A549 (cell line): ENCODE measurements at regions not wholly inside any gene's neighbourhood (a gene's known extent, or its start where the extent isn't known, plus 50 kb on each side); places are given as distances from the start of the nearest gene placed in this dataset.
A peak's percentile ranks its signal among the peaks of the same experiment; 100 is the strongest.

ENCODE experiments used
- ATAC-seq, 2 experiments: fragments of 200-7000 bp in 1 of 2; fragments of >200 bp in 1 of 2; cut with Nextera tagmentation in 1 of 2; cut with Tn5 transposase in 1 of 2; 3 replicates each; pipeline versions ENCODE4 v1.8.0 to v1.9.1; 2018 to 2020; ENCODE audit warnings: mild to moderate bottlenecking in 1 of 2, moderate library complexity in 1 of 2
- CTCF ChIA-PET: fragments of 300-600 bp; sonication (Branson Sonifier 250); formaldehyde crosslinking; extraction: SDS; loops from one replicate; lab custom pipeline; 2021; ENCODE audit warnings: antibody characterized with exemption, inconsistent platforms; lab: Yijun Ruan, JAX
- POLR2A ChIA-PET: fragments of 350-600 bp; formaldehyde crosslinking; extraction: SDS; loops from one replicate; lab custom pipeline; 2021; ENCODE audit warnings: antibody characterized with exemption, inconsistent platforms; lab: Yijun Ruan, JAX
- DNase-seq, 2 experiments: peaks; one replicate each; pipeline versions ENCODE4 v3.0.0 to v3.0.0-alpha.2; 2011 to 2016; ENCODE audit warnings: low read depth in 1 of 2, low spot score in 1 of 2
- FAIRE-seq: peaks from 2 replicates; lab custom pipeline; 2011; peaks lifted over from hg19 to GRCh38; lab: Jason Lieb, UNC
- H3K27ac ChIP-seq, 2 experiments: fragments of >200 bp; sonication (Bioruptor Twin); formaldehyde crosslinking; 3 replicates each; pipeline ENCODE4 v1.5.1; 2016 to 2017
- H3K4me1 ChIP-seq: fragments of >200 bp; sonication (Bioruptor Twin); formaldehyde crosslinking; 3 replicates; pipeline ENCODE4 v1.6.1; 2016
- H3K4me2 ChIP-seq: fragments of >200 bp; sonication (Bioruptor Twin); formaldehyde crosslinking; 3 replicates; pipeline ENCODE4 v1.6.1; 2016
- H3K4me3 ChIP-seq: fragments of >200 bp; sonication (Bioruptor Twin); formaldehyde crosslinking; 3 replicates; pipeline ENCODE4 v1.5.1; 2016
- H3K9me3 ChIP-seq: fragments of >200 bp; sonication (Bioruptor Twin); formaldehyde crosslinking; 3 replicates; pipeline ENCODE4 v1.6.1; 2016
- CBX2 ChIP-seq: fragments of 200-600 bp; sonication (generic); IDR thresholded peaks from 2 replicates; pipeline ENCODE4 v1.6.1; 2016; ENCODE audit warnings: low read depth, mild to moderate bottlenecking, borderline replicate concordance
- E2F6 ChIP-seq: IDR thresholded peaks from 2 replicates; pipeline ENCODE4 v1.6.1; 2012; ENCODE audit warnings: low read depth, borderline replicate concordance
- EHF ChIP-seq: fragments of 250-450 bp; sonication (Bioruptor Pico); IDR thresholded peaks from 2 replicates; pipeline ENCODE4 v1.5.0; 2020; ENCODE audit warnings: mild to moderate bottlenecking
- FOSB ChIP-seq: fragments of 250-450 bp; sonication (Bioruptor Pico); IDR thresholded peaks from 2 replicates; pipeline ENCODE4 v1.5.0; 2020; ENCODE audit warnings: mild to moderate bottlenecking, moderate library complexity
- HDAC2 ChIP-seq: fragments of 200-600 bp; sonication (generic); IDR thresholded peaks from 2 replicates; pipeline ENCODE4 v1.6.1; 2016
- HES2 ChIP-seq: fragments of >200 bp; sonication (Bioruptor Twin); formaldehyde crosslinking; IDR thresholded peaks from 2 replicates; pipeline ENCODE4 v1.6.1; 2016
- HEYL ChIP-seq: fragments of 250-450 bp; sonication (Bioruptor Pico); IDR thresholded peaks from 2 replicates; pipeline ENCODE4 v1.8.0; 2021; ENCODE audit warnings: mild to moderate bottlenecking, moderate library complexity
- HMGXB4 ChIP-seq: fragments of 250-450 bp; sonication (Bioruptor Pico); IDR thresholded peaks from 2 replicates; pipeline ENCODE4 v1.5.0; 2021; ENCODE audit warnings: mild to moderate bottlenecking, moderate library complexity, borderline replicate concordance
- HOXB13 ChIP-seq: fragments of 250-450 bp; sonication (Bioruptor Pico); IDR thresholded peaks from 2 replicates; pipeline ENCODE4 v1.5.0; 2020; ENCODE audit warnings: low read depth, mild to moderate bottlenecking, moderate library complexity
- HOXB5 ChIP-seq: fragments of 250-450 bp; sonication (Bioruptor Pico); IDR thresholded peaks from 2 replicates; pipeline ENCODE4 v1.5.0; 2020; ENCODE audit warnings: mild to moderate bottlenecking, moderate library complexity
- KDM1A ChIP-seq: fragments of 200-600 bp; sonication (generic); IDR thresholded peaks from 2 replicates; pipeline ENCODE4 v1.6.1; 2016; ENCODE audit warnings: low read depth, mild to moderate bottlenecking
- MAX ChIP-seq: IDR thresholded peaks from 2 replicates; pipeline ENCODE4 v1.6.1; 2012
- PHF8 ChIP-seq: fragments of 200-600 bp; sonication (generic); IDR thresholded peaks from 2 replicates; pipeline ENCODE4 v1.6.1; 2016; ENCODE audit warnings: low read depth, mild to moderate bottlenecking, antibody characterized with exemption, moderate library complexity, borderline replicate concordance
- POLR2AphosphoS2 ChIP-seq: conservative IDR thresholded peaks from 2 replicates; pipeline ENCODE4 v1.6.1; 2012; ENCODE audit warnings: low read length, improper control_type of control experiment, inconsistent platforms
- RARB ChIP-seq: fragments of 250-450 bp; sonication (Bioruptor Pico); IDR thresholded peaks from 2 replicates; pipeline ENCODE4 v1.8.0; 2021; ENCODE audit warnings: mild to moderate bottlenecking, moderate library complexity
- REST ChIP-seq: fragments of 200-600 bp; sonication (generic); IDR thresholded peaks from 2 replicates; pipeline ENCODE4 v1.6.1; 2016; ENCODE audit warnings: antibody characterized with exemption, mild to moderate bottlenecking, moderate library complexity
- RNF2 ChIP-seq: fragments of 200-600 bp; sonication (generic); IDR thresholded peaks from 2 replicates; pipeline ENCODE4 v1.6.1; 2016; ENCODE audit warnings: low read depth, mild to moderate bottlenecking, antibody characterized with exemption, moderate library complexity, borderline replicate concordance
- SMC3 ChIP-seq: fragments of >200 bp; sonication (Bioruptor Twin); formaldehyde crosslinking; IDR thresholded peaks from 3 replicates; pipeline ENCODE4 v1.6.1; 2018; ENCODE audit warnings: inconsistent platforms
- TP53 ChIP-seq: fragments of 250-450 bp; sonication (Bioruptor Pico); IDR thresholded peaks from 2 replicates; pipeline ENCODE4 v1.5.0; 2021; ENCODE audit warnings: mild to moderate bottlenecking, moderate library complexity
- USF2 ChIP-seq: fragments of 450-650 bp; IDR thresholded peaks from 2 replicates; pipeline ENCODE4 v1.6.1; 2014; ENCODE audit warnings: antibody characterized with exemption
- ZC3H11A ChIP-seq: fragments of 450-650 bp; IDR thresholded peaks from 2 replicates; pipeline ENCODE4 v1.6.1; 2014; ENCODE audit warnings: antibody characterized with exemption, mild to moderate bottlenecking
- ZFP36 ChIP-seq: fragments of 450-650 bp; IDR thresholded peaks from 2 replicates; pipeline ENCODE4 v1.6.1; 2014; ENCODE audit warnings: borderline replicate concordance; ENCODE audit not compliant: partially characterized antibody
- WGBS: methylation state at CpG from one replicate; pipeline ENCODE4 v1.1.6; 2017; ENCODE audit errors: missing lambda C conversion rate; 5-methylcytosine and 5-hydroxymethylcytosine counted together

GRCh38 chr18:63067939-63068338 lies 251.6 kb downstream of the BCL2 start (continued):
- TF ChIP-seq HDAC2 (no peak), EHF (CRISPR knock-in tag) (no peak), POLR2AphosphoS2 (no peak), RARB (CRISPR knock-in tag) (no peak), ZC3H11A (no peak), PHF8 (no peak), REST (no peak)

GRCh38 chr18:63065172-63065571 lies 254.4 kb downstream of the BCL2 start:
- H3K4me3 ChIP-seq, result no peak overlapping the region
- H3K4me1 ChIP-seq, result no peaks in the 10 kb centered on the region
- no peak for FAIRE-seq
- ChIA-PET POLR2A (no interaction called here), CTCF (interaction anchor here (0.7 kb wide), 1 partner anchor 17 kb away, joined by 3 read pairs; no protein-coding TSS in a partner anchor)
- WGBS, result 37% methylated on average over 10 of the region's 10 CpGs
- H3K27ac ChIP-seq, result no peak overlapping the region
- no peaks in the 10 kb centered on the region for H3K9me3 ChIP-seq
- TF ChIP-seq RNF2 (no peak), PHF8 (no peak), USF2 (no peak), CBX2 (no peak), KDM1A (no peak)
- DNase-seq, result no peak
- H3K4me2 ChIP-seq, result no peak overlapping the region
- ATAC-seq, result no peak

- H3K4me2 ChIP-seq, result peak overlapping the region; percentile 41; the same call in 1 of the 3 replicates
- no peaks in the 10 kb centered on the region for H3K4me1 ChIP-seq
- no peak overlapping the region for H3K27ac ChIP-seq
- POLR2A ChIA-PET, result no interaction called here
- WGBS, result 25% methylated on average over 10 of the region's 10 CpGs
- DNase-seq (no peak), ATAC-seq (peak in 1 of 2 experiments; percentile 57; a peak in 2 of 6 replicates), FAIRE-seq (no peak)
- CTCF ChIA-PET, result no interaction called here
- no peak overlapping the region for H3K4me3 ChIP-seq
- TF ChIP-seq HOXB5 (no peak), SMC3 (no peak), HOXB13 (no peak), MAX (no peak), E2F6 (no peak), HMGXB4 (CRISPR knock-in tag) (no peak), TP53 (CRISPR knock-in tag) (no peak), HEYL (CRISPR knock-in tag) (no peak), FOSB (CRISPR knock-in tag) (no peak), ZFP36 (no peak), CBX2 (no peak), HES2 (no peak)
- TF ChIP-seq, all 56 proteins: peak for 0
- no peaks in the 10 kb centered on the region for H3K9me3 ChIP-seq
Observed at GRCh38 chr18:63063171-63063570, 256.4 kb downstream of the BCL2 start.
